GM12892 (cell line): ENCODE measurements at regions not wholly inside any gene's neighbourhood (a gene's known extent, or its start where the extent isn't known, plus 50 kb on each side); places are given as distances from the start of the nearest gene placed in this dataset.

Experiments
- POLR2A ChIP-seq: IDR thresholded peaks from 2 replicates; pipeline ENCODE4 v1.6.1; 2011; ENCODE audit warnings: low read depth, low read length, control low read depth
- POLR2AphosphoS5 ChIP-seq: IDR thresholded peaks from 2 replicates; pipeline ENCODE4 v1.6.1; 2011; ENCODE audit warnings: low read depth, low read length, control low read depth

DNA sequence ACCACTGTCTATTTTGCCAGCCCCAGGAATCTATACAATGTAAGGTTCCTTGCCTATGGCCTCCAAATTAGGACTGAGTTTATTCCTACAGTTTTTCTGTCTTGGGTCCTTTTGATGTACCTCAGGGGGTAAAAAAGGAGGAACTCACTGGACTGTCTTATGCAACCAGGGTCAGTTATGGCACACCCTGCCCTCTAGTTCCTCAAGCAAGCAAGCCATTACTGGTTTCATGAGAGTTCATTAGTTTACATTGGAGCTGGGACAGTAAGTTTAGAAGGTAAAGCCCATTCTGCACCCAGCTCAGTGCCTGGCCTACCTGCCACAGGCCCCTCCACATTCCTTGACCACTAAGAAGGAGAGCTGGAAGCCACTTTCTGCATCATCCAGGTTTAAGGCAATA lies 68.7 kb upstream of the WIPF1 start:
- TF ChIP-seq POLR2A = no peak
- TF ChIP-seq POLR2AphosphoS5 = no peak
